ENCODE measurements at regions not wholly inside any gene's neighbourhood (a gene's known extent, or its start where the extent isn't known, plus 50 kb on each side); places are given as distances from the start of the nearest gene placed in this dataset.

DNA sequence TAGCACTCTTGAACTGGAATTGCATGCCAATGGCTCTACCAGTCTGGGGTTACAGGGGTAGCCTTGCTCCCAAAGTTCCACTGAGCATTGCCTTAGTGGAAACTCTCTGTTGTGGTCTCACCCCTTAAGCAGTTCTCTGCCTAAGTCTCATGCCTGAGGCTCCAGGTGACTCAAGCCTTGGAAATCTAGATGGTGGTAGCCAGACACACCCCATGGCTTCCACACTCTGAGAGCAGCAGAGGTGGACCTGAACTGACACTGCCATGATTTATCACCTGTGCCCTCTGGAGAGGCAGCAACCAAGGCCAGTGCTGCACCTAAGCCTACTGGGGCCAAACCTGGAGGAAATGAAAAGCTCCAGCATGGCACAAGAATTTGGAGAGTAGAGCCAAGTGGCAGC is 285.7 kb upstream of the PKN2 start:
- DNase-seq (ENCODE audit: low read depth) = peak; percentile 2
- no peaks in the 10 kb centered on the region for H3K36me3 ChIP-seq (ENCODE audit: control insufficient read depth, insufficient read depth, low read length)
- TF ChIP-seq, protein P1, sequence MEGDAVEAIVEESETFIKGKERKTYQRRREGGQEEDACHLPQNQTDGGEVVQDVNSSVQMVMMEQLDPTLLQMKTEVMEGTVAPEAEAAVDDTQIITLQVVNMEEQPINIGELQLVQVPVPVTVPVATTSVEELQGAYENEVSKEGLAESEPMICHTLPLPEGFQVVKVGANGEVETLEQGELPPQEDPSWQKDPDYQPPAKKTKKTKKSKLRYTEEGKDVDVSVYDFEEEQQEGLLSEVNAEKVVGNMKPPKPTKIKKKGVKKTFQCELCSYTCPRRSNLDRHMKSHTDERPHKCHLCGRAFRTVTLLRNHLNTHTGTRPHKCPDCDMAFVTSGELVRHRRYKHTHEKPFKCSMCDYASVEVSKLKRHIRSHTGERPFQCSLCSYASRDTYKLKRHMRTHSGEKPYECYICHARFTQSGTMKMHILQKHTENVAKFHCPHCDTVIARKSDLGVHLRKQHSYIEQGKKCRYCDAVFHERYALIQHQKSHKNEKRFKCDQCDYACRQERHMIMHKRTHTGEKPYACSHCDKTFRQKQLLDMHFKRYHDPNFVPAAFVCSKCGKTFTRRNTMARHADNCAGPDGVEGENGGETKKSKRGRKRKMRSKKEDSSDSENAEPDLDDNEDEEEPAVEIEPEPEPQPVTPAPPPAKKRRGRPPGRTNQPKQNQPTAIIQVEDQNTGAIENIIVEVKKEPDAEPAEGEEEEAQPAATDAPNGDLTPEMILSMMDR (IDR thresholded peaks at IDR 0.05; ENCODE audit: insufficient read depth, low read length, poor library complexity, severe bottlenecking) = no peak
- H3K4me3 ChIP-seq (ENCODE audit: low read depth, low read length) = no peak overlapping the region
- H3K27me3 ChIP-seq (ENCODE audit: control insufficient read depth, insufficient read depth, low read length) = no peaks in the 10 kb centered on the region

DNA sequence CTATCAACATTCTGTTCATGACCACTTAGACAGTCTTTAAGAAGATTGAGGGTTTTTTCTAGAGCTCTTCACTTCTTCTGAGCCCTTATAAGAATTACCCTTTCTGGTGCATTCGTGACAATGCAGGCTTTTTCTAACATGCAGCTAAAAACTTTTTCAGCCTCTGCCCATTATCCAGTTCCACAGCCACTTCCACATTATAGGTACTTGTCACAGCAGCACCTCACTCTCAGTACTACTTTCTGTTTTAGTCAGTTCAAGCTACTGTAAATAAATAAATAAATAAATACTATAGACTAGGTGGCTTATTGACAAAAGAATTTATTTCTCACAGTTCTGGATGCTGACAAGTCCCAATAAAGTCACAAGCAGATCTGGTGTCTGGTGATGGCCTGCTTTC is 284.4 kb upstream of the PKN2 start:
- H3K4me3 ChIP-seq (ENCODE audit: low read depth, low read length) = no peak overlapping the region
- TF ChIP-seq, protein P1 (IDR thresholded peaks at IDR 0.05; ENCODE audit: insufficient read depth, low read length, poor library complexity, severe bottlenecking) = no peak
- DNase-seq (ENCODE audit: low read depth) = no peak
- H3K27me3 ChIP-seq (ENCODE audit: control insufficient read depth, insufficient read depth, low read length) = no peaks in the 10 kb centered on the region
- H3K36me3 ChIP-seq (ENCODE audit: control insufficient read depth, insufficient read depth, low read length) = no peaks in the 10 kb centered on the region

DNA sequence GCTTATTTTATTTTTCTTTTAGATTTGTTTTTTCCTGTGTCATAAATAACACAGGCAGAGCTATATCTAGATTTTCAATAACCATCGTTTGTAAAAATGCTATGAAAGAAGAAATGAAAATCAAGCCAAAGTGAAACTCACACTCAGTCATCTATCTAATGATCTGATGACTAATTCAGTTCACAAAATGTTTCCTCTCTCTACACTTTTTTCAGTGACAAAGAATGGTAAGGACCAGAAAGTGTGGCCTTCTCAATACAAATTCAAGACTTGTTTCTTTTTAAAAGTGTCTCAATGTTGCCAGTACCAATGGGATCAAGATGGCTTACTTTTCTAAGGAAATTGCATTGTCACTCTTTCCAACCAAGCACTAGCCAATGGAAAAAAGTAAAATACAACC is 282.8 kb upstream of the PKN2 start:
- Histone ChIP-seq H3K36me3 (ENCODE audit: control insufficient read depth, insufficient read depth, low read length) (no peaks in the 10 kb centered on the region), H3K4me3 (ENCODE audit: low read depth, low read length) (no peak overlapping the region), H3K27me3 (ENCODE audit: control insufficient read depth, insufficient read depth, low read length) (no peaks in the 10 kb centered on the region)
- TF ChIP-seq, protein P1 (IDR thresholded peaks at IDR 0.05; ENCODE audit: insufficient read depth, low read length, poor library complexity, severe bottlenecking) = no peak
- no peak for DNase-seq (ENCODE audit: low read depth)

DNA sequence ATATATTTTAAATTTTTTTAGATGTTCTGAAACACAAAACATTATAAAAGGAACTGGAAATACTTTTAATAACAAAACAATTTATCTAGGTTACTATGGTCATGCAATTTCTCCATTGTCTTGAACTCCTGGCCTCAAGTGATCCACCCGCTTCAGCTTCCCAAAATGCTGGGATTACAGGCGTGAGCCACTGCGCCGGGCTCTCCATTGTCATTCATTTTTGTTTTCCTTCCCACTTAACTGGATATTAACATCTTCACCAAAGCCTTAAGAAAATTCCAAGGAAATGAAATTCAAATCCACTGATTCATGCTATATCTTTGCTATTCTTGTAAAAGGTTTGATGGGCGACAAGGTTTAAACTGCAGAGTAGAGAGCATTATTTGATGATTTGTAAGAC is 279.5 kb upstream of the PKN2 start:
- Histone ChIP-seq H3K36me3 (ENCODE audit: control insufficient read depth, insufficient read depth, low read length) (no peaks in the 10 kb centered on the region), H3K4me3 (ENCODE audit: low read depth, low read length) (no peak overlapping the region), H3K27me3 (ENCODE audit: control insufficient read depth, insufficient read depth, low read length) (no peaks in the 10 kb centered on the region)
- DNase-seq (ENCODE audit: low read depth) = no peak
- TF ChIP-seq, protein P1 (IDR thresholded peaks at IDR 0.05; ENCODE audit: insufficient read depth, low read length, poor library complexity, severe bottlenecking) = no peak

DNA sequence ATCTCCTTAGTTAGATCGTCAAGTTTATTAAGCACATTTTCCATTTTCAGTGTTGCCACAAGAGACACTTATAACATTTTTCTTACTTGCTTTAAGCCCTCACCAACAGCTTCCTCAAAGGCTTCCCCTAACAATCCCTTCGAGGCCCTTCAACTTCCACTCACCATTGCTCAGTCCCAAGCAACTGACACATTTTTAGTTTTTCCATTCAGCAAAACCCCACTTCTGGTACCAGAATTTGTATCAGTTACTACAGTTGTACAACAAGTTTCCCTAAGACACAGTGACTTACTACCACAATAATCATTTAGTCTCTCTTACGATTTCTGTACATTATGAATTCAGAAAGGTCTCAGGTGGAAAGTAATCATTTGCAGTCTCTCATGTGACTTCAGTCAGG is 276.8 kb upstream of the PKN2 start:
- DNase-seq (ENCODE audit: low read depth) = no peak
- Histone ChIP-seq H3K27me3 (ENCODE audit: control insufficient read depth, insufficient read depth, low read length) (no peaks in the 10 kb centered on the region), H3K36me3 (ENCODE audit: control insufficient read depth, insufficient read depth, low read length) (no peaks in the 10 kb centered on the region), H3K4me3 (ENCODE audit: low read depth, low read length) (no peak overlapping the region)
- TF ChIP-seq, protein P1 (IDR thresholded peaks at IDR 0.05; ENCODE audit: insufficient read depth, low read length, poor library complexity, severe bottlenecking) = no peak

DNA sequence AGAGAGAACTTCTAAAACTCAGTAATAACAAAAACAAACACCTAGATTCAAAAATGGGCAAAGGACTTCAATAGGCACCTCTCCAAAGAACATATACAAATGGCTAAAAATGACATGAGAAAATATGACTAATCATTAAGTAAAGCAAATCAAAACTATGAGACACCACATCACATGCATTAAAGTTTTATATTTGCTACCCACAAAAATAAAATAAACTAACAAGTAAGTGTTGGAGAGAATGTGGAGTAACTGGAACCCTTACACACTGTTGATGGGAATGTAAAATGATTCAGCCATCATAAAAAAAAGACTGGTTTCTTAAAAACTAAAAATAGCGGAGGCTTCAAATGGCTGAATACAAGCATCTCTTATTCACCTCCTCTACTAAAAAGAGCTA is 262.1 kb upstream of the PKN2 start:
- Histone ChIP-seq H3K36me3 (ENCODE audit: control insufficient read depth, insufficient read depth, low read length) (no peaks in the 10 kb centered on the region), H3K27me3 (ENCODE audit: control insufficient read depth, insufficient read depth, low read length) (no peaks in the 10 kb centered on the region), H3K4me3 (ENCODE audit: low read depth, low read length) (no peak overlapping the region)
- TF ChIP-seq, protein P1 (IDR thresholded peaks at IDR 0.05; ENCODE audit: insufficient read depth, low read length, poor library complexity, severe bottlenecking) = no peak
- no peak for DNase-seq (ENCODE audit: low read depth)
